ENCODE measurements at regions not wholly inside any gene's neighbourhood (a gene's known extent, or its start where the extent isn't known, plus 50 kb on each side); places are given as distances from the start of the nearest gene placed in this dataset.
A peak's percentile ranks its signal among the peaks of the same experiment; 100 is the strongest.
"Not testable (repeated sequence)": the region's sequence is repeated elsewhere in the genome, so short reads cannot be mapped to it uniquely, and the experiment has no call there.

- DNase-seq = no peak
Observed at GRCh38 chr10:90197766-90198165, 496.4 kb downstream of the KIF20B start.

- no peak for DNase-seq
Observed at GRCh38 chr10:90199093-90199492, 497.7 kb downstream of the KIF20B start.

- DNase-seq = no peak
Observed at GRCh38 chr10:90199513-90199912, 498.1 kb downstream of the KIF20B start.

GRCh38 chr10:90204131-90204955 lies 503.0 kb downstream of the KIF20B start:
- no peak for DNase-seq

GRCh38 chr10:90204956-90205314 lies 503.5 kb downstream of the KIF20B start:
- no peak for DNase-seq

- no peak for DNase-seq
Observed at GRCh38 chr10:90205340-90205739, 503.9 kb downstream of the KIF20B start.

GRCh38 chr10:90213346-90213745 lies 512.0 kb downstream of the KIF20B start:
- no peak for DNase-seq

GRCh38 chr10:90218846-90219245 lies 517.5 kb downstream of the KIF20B start:
- no peak for DNase-seq

GRCh38 chr10:90222372-90222771 lies 521.0 kb downstream of the KIF20B start:
- DNase-seq = no peak

GRCh38 chr10:90222939-90223338 lies 521.5 kb downstream of the KIF20B start:
- no peak for DNase-seq

- no peak for DNase-seq
Observed at GRCh38 chr10:90224791-90225566, 523.6 kb downstream of the KIF20B start.

GRCh38 chr10:90226517-90226916 lies 525.1 kb downstream of the KIF20B start:
- DNase-seq = no peak

- no peak for DNase-seq
Observed at GRCh38 chr10:90227217-90227656, 525.8 kb downstream of the KIF20B start.

- DNase-seq = no peak
Observed at GRCh38 chr10:90227786-90228185, 526.4 kb downstream of the KIF20B start.

- no peak for DNase-seq
Observed at GRCh38 chr10:90229486-90229885, 528.1 kb downstream of the KIF20B start.

- not testable (repeated sequence) for DNase-seq
Observed at GRCh38 chr10:90233805-90234204, 532.4 kb downstream of the KIF20B start.

- no peak for DNase-seq
Observed at GRCh38 chr10:90245623-90246022, 544.2 kb downstream of the KIF20B start.

GRCh38 chr10:90250784-90251183 lies 549.4 kb downstream of the KIF20B start:
- DNase-seq = not testable (repeated sequence)

GRCh38 chr10:90269699-90270098 lies 568.3 kb downstream of the KIF20B start:
- no peak for DNase-seq

GRCh38 chr10:90274721-90275468 lies 573.5 kb downstream of the KIF20B start:
- DNase-seq = no peak

- no peak for DNase-seq
Observed at GRCh38 chr10:90276894-90277475, 575.6 kb downstream of the KIF20B start.

GRCh38 chr10:90286406-90286805 lies 571.4 kb downstream of the HTR7 start:
- no peak for DNase-seq

- DNase-seq = peak; percentile 19
Observed at GRCh38 chr10:90286941-90287340, 570.9 kb downstream of the HTR7 start.
